Limb (tissue), 2 donors: ENCODE measurements at regions not wholly inside any gene's neighbourhood (a gene's known extent, or its start where the extent isn't known, plus 50 kb on each side); places are given as distances from the start of the nearest gene placed in this dataset.
"Not testable (repeated sequence)": the region's sequence is repeated elsewhere in the genome, so short reads cannot be mapped to it uniquely, and the experiment has no call there.

Experiments used
- DNase-seq, 2 donors: peaks; one replicate each; pipeline ENCODE4 v3.0.0-alpha.2; 2016; ENCODE audit errors: extremely low spot score in 2 of 2

DNA sequence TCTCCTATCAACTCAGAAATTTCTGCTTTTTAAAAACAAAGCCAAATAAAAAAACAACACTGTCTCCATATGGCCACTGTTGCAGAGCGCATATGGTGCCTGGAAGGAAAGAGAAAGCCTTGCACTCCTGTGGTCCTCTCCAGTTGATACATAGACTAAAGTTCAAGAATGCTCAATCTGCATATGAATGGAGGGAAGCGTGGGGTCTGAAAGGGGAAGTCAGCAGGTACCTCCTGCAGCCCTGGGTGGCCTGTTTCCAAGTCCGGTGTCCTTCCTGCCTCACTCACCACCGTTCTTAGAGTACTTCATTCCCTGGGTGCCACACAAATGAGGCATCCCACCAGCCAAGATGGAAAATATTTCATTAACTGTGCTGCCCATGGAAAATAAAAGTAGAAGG, 138.3 kb upstream of the PALS2 start:
- DNase-seq = no peak

DNA sequence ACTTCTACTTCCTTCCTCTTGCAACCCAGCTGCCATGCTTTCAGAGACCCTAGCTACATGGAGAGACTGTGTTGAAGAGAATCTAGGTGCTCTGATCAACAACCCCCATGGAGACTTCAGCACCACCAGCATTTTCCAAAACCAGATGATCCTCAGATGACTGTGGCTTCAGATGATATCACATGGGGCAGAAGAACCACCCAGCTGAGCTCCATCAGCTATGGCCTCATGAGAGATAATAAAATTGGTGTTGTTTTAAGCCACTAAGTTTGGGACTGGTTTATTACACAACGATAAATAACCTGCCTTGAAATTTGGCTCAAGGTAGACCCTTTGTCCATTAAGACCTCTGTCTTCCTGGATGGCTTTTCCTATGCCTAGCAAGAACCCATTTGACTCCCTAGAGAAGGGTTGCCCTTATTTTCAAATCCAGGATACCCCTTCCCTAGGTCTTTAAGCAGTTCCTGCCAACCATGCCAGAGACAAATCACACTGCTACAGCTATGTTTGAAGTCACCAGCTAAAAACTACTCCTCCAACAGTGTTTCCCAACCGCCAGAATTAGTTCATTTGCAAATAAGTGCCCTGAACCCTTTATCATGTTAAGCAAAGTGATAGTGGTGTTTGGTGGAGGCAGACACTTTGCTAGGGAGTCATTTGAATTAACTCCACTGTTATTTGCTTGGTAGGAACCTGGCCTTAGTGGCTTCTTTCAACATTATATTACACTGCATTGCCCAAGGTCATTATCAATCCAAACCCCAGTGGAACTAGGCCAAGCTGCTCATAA, 136.9 kb upstream of the PALS2 start:
- no peak for DNase-seq

DNA sequence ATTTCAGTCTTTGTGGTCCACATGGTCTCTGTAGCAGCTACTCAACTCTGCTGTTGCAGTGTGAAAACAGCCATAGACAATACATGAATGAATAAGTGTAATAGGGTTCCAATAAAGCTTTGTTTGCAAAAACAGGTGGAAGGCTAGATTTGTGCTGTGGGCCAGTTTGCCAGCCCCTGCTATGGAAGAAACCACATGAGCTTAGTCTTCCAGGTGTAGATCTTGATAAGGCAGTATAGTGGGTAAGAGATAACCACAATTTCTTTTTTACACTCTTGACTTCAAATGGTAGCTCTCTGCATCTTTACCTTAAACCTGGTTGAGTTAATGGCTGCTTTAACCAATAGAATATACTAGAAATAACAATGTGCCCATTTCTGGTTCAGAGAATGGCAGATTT, 135.0 kb upstream of the PALS2 start:
- DNase-seq = no peak

DNA sequence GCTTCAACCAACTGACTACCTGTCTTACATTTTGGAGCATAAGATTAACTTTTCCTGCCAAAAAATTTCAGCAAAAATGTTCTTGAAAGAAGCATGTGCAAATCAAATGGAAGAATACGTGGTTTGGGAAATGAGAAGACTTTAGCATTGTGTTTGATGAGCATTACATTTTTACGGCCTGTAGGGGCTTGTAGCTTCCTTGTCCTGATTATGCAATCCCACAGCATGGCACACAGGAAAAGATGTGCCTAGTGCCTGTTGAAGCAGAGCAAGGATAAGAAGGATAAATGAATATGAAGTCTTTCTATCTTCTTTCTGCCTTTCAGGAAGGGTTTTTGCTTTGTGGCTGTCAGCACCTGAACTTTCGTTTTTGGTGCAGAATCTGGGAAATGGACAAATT, 134.1 kb upstream of the PALS2 start:
- not testable (repeated sequence) for DNase-seq

DNA sequence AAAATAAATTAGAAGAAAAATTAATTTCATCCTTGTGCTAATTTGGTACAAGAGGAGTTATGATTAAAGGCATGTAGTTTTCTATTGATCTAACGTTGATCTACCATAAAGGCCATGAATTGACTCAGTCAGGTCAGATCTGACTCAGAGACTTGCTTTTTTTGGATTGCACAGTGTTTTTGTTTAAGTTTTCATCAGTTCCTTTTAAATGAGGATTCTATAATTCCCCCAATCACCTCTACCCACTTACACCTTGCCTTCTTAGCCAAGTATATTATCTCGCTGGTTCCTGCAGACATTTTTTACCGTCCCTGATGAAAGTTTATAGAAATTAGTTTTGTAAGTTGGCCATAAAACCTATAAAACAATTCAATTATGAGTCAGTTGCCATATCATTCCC, 132.4 kb upstream of the PALS2 start:
- no peak for DNase-seq

DNA sequence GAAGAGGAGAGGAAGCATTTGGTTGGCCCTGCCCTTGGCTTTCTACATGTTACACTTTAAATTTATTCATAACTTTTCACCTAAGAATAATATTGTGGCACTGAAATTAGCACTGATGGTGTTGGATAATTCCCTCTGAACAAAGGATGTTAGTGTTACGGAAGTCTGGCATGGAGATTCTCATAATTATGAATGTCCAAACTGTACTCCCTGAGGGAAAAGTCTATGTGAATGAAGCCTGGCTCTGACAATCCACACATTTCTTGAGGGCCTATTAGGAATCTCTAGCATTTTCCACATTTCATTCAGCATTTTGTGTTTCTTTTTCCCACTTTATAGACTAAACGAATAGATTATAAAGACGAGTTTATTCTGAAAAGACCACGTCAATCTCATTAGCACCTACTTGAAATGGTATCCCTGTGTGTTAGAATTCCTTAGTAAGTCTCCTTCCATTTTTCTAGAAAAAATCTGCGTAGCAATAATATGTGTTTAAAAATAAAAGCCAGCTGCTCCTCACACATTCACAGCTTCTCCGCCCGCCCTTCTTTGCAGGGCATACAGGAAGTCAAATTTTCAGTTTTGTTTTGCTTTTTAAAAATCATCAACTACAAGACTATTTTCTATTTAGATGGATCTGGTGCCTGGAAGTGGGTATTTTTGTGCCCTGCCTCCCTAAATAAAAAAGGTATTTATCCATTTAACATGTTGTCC, 131.8 kb upstream of the PALS2 start:
- DNase-seq = no peak

DNA sequence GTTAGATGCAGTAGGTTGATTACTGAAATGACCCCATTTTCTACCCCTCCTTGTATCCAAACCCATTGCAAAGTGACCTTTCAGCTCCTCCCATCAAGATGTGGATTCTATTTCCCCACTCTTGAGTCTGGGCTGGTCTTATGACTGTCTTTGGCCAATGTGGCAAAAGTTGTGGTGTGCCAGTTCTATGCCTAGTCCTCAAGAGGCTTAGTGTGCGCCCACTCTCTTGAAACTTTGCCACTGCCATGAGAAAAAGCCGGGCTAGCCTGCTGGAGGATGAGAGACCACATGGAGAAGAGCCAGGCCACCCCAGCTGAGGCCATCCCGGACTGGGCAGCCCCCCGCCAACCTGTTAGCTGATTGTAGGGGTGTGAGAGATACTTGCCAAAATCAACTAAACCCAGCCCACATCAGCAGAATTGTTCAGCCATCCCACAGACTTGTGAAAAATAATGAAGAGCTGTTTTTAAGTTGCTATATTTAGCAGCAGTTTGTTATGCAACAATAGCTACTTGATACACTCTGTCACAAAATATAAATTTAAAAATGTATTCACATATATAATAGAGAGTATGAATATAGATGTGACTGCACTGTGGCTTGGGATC, 131.0 kb upstream of the PALS2 start:
- DNase-seq = no peak

DNA sequence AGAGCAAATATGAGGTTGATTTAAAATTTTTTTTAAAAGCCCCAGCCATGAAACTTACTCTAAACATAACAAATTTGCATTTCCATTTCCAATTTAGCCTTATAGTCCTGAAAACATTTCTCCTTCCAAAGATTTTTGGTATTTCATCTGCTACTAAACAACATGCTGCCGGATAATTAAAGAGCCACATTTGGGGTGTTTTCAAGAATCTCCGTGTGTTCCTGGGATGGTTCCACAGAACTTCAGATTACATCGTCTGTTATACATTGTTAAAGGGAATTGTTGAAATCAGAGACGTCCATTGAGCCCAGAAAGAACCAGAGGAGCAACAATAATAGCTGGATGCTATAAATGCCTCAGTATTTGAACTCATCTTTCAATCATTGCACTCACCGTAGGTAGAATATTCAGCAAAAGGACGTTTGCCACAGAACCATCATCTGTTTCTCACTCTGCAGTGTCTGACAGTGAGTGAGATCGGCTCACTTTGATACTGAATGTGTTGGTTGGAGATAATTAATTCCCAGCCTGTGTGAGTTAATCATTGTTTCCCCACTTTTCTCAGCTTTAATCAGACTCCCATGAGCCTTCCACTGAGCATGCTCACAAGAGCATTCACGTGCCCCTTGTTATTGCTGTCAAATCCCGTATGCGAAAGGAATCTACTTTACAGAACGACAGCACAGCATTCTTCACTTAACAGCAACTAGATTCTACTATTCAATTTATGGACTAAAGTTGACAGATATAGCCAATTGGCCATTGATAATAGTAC, 128.4 kb upstream of the PALS2 start:
- no peak for DNase-seq

DNA sequence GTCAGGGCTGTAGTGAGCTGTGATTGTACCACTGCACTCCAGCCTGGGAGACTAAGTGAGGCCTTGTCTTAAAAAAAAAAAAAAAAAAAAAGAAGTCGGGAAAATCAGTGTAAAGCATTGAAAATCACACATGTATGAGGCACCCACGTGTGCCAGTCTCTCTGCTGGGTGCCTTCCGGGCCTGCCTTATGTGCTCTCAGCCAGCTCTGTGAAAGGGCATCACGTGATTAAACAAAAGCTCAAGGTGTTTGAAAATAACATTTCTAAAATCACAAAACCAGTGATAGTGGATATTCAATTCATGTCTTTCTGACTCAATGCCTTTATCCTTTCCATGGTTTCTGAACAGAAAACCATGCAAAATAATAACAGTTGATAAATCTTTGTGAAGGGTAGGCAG, 125.2 kb upstream of the PALS2 start:
- DNase-seq = no peak

DNA sequence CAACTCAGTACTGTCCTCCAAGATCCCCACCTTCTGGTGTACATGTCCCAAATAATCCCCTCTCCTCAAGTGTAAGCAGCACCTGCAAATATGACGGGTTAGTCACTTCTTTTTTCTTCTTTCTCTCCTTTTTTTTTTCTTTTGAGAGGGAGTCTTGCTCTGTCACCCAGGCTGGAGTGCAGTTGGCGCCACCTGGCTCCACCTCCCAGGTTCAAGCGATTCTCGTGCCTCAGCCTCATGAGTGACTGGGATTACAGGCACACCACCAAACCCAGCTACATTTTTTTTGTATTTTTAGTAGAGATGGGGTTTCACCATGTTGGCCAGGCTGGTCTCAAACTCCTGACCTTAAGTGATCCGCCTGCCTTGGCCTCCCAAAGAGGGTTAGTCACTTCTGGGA, 123.8 kb upstream of the PALS2 start:
- DNase-seq = not testable (repeated sequence)

DNA sequence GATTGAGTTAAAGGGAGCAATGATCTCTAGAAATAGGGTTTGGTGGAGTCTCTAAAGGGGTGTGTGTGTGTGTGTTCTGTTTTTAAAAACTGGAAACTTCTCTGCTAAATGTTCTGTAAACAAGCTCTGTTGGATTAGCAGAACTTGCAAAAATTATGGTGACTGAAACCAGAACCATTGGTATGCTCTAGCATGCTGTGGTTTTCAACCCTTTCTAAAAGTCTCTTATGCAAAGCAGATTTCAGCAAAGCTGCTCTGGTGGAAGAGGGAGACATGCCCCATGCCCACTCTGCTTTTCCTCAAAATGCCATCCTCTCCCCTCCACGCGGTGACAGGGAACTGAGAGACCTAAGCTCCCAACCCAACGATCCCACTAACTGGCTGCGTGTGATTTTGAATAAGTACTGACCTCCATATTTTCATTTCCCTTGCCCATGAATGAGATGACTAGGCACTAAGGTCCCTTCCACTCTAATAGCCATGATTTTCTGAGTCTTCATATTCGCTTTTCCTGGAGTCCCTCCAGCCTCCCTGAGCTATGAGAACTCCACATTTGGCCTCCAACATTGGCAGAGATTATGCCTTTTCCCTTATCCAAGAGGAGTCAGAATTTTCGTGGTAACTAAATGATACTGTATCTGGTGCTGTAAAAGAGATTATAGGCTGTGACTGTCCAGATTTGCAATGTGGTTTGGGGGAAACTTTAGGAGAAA, 117.3 kb upstream of the PALS2 start:
- DNase-seq = no peak

DNA sequence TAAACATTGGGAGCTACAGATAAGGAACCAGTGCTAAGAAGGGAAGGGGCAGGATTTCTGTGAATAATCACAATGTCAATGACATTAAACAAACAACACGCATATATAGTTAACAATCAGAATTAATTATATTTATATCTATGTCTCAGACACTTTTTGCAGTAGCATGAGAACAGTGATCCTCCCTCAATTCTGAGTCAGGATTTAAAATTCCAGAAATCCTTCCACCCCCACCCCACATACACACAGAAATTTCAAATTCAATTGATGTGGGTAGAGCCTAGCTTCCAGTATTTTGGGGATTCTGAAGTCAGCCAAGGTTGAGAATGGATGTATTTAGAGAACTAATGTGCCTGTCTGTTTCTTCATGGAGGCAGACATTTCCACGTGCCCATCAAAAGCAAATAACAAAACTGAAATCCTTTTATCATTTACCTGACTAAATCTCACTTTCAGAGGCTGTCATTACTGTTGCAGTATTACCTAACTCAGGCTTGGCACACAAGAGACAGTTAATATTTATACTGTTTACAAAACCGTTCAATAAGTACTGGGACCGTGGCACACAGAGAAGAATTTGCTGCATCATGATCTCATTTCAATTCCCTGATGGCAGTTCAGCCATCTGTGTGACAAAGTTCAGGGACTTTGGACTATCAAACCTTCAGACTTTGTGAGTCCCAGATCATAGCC, 116.6 kb upstream of the PALS2 start:
- DNase-seq = no peak

DNA sequence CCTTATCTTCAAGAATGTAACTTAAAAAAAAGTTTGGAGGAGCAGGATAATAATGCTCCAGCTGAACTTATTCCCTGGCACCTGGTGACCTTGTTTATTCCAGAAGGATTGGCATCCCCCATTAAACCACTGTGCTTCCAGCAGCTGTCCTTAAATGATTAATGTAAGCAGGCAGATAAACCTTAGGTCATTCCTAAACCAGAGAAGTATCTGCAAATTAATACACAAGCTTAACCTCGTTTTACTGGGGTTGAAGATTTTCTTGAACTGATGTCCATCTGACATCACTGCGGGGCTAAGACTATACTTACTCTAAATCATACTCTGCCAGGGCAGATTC, 116.1 kb upstream of the PALS2 start:
- no peak for DNase-seq

DNA sequence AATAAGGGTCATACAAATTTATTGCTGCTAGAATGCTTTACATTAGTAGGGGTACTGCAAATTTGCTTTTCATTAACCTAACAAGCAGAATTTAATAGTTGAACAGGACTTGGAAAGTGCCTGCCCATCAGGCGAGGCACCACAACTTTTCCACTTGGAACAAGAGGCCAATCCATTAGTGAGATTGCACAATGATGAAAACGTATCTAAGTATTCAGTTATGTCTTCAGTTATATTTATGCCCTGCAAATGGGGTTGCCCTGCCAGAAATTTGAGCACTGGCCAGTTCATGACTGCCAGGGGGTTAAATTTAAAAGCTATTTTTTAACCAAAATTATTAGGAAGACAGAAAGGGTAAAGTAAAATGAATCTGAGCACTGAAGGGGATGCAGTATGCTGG, 111.1 kb upstream of the PALS2 start:
- DNase-seq = no peak

DNA sequence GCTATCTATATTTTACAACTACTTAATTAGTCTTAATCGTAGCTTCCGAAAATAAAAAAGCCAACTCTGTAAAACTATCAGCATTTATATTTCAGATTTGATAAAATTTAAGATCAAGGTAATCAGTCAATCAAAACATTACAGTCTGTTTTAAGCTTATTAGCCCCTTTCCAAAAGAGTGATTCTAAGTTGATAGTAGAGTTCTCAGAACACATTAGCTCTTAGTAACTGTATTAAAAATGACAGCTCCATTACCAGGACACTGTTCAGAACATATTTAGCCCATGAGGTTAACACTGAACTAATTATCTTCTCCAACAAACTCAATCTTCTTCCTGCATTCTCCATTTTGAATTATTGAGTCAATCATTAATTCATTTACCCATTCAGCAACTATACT, 110.3 kb upstream of the PALS2 start:
- DNase-seq = no peak

DNA sequence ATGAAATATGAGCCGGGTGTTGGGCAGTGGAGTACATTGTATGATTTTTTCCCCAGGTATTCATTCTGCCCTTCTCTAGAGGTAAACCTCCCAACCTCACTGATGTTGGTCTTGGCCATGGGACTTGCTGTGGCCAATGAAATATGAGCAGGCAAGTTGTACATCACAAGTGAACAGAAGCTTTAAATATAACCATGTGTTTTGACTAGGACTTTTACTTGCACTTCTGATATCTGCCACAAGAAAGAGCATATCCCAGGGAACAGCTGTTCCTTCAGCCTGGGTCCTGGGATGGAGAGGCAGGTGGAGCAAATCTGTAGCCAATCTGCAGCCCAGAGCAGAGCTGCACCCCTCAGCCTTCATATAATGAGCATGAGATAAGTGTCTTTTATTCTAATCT, 109.8 kb upstream of the PALS2 start:
- DNase-seq = no peak

DNA sequence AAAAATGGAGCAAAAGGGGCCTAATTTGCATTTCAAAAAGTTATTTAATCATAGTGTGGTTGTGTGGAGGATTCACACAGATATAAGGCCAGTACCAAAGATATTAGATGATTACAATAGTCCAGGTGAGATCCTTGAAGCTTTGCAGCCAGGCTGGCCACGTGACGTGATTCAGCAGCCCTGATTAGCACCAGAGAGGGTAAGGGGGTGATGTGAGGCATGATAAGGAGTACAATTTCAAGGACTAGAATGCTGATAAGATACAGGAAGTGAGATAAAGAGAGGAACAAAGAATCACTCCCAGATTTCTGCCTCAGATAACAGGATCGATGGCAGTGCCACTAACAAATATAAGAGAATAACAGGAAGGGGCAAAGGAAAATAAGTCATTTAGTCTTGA, 108.4 kb upstream of the PALS2 start:
- DNase-seq = no peak

DNA sequence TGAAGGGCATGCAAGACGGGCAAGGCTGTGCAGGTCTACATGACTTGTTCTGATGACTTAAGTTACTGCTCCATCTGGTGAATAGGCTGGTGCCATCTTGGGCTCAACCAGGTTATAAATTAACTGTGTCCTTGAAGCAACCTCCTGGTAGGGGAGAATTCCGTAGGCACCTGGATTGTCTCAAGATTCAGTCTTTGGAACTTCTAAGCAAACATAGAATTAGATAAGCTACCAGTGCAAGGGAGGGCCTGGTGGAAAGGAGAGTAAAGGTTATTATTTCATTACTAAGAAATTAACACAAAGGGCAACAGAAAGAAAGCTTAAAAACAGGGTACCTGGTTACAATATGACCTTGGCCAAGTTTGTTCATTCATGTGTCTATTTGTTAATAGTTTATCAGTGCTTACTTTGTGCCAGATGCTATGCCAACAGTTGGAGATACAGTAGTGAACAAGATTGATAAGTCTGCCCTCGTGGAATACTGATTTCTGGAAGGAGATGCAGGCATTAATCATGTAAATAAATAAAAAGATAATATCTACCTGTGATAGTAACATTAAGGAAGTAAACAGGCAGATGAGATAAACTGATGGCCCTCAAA, 107.0 kb upstream of the PALS2 start:
- DNase-seq = no peak

DNA sequence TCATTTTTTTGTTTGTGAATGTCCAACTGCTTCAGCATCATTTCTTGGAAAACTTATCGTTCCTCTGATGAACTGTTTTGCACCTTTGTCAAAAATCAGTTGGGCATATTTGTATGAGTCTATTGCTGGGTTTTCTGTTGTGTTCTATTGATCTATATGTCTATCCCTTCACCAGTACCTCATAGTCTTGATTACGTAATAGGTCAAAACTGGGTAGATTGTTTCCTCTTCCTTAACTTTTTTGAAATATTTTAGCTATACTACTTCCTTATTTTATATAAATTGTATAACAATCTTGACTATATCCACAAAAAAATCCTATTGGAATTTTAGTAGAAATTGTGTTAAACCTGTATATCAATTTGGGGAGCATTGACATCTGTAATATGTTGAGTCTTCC, 104.1 kb upstream of the PALS2 start:
- no peak for DNase-seq

DNA sequence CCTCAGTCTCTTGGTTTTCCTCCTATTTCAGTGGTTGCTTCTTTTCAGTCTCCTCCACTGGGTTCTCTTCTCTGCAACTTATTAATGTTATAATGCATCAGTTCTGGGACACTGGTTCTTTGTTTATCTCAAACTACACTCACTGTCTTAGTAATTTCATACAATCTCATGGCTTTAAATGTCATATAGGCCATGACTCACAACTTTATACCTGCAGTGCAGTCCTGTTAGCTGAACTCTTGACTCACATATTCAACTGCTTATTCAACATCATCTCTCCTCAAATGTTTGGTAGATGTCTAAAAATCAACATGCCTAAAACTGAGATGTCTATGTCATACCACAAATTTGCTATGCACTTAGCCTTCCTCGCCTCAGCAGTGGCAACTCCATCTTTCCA, 101.2 kb upstream of the PALS2 start:
- DNase-seq = no peak
